Heart right ventricle (tissue), 16 donors: ENCODE measurements at regions not wholly inside any gene's neighbourhood (a gene's known extent, or its start where the extent isn't known, plus 50 kb on each side); places are given as distances from the start of the nearest gene placed in this dataset.
"Not testable (repeated sequence)": the region's sequence is repeated elsewhere in the genome, so short reads cannot be mapped to it uniquely, and the experiment has no call there.

Experiments used
- ATAC-seq, 8 donors: fragments of 200-7000 bp; cut with Tn5 transposase; one replicate each; pipeline ENCODE4 v1.9.1; 2020; ENCODE audit warnings: mild to moderate bottlenecking in 8 of 8, moderate library complexity in 8 of 8, moderate number of reproducible peaks in 1 of 8
- DNase-seq, 2 donors: peaks; one replicate each; pipeline ENCODE4 v3.0.0-alpha.2; 2020
- H3K27ac ChIP-seq, 10 donors: fragments of 200-600 bp; sonication (generic) in 2 of 10; one replicate each; pipeline versions ENCODE4 v1.5.0 to v1.8.0; 2020 to 2022; ENCODE audit warnings: mild to moderate bottlenecking in 3 of 10
- H3K27me3 ChIP-seq, 7 donors: fragments of 200-600 bp; one replicate each; pipeline ENCODE4 v1.8.0; 2021 to 2022; ENCODE audit warnings: mild to moderate bottlenecking in 2 of 7
- H3K36me3 ChIP-seq, 9 donors: fragments of 200-600 bp; sonication (generic) in 1 of 9; one replicate each; pipeline versions ENCODE4 v1.5.0 to v1.8.0; 2020 to 2022; ENCODE audit warnings: mild to moderate bottlenecking in 2 of 9
- H3K4me1 ChIP-seq, 9 donors: fragments of 200-600 bp; sonication (generic) in 1 of 9; one replicate each; pipeline versions ENCODE4 v1.5.0 to v1.8.0; 2020 to 2022; ENCODE audit warnings: mild to moderate bottlenecking in 4 of 9
- H3K4me3 ChIP-seq, 10 donors: fragments of 200-600 bp; sonication (generic) in 2 of 10; one replicate each; pipeline versions ENCODE4 v1.5.0 to v1.8.0; 2020 to 2022; ENCODE audit warnings: mild to moderate bottlenecking in 7 of 10, moderate library complexity in 2 of 10
- H3K9me3 ChIP-seq, 11 donors: fragments of 200-600 bp in 10 of 11; sonication (generic) in 2 of 11; one replicate each; pipeline versions ENCODE4 v1.5.0 to v1.8.0; 2013 to 2022; ENCODE audit warnings: mild to moderate bottlenecking in 2 of 11, control low read depth in 1 of 11, moderate library complexity in 1 of 11
- CTCF ChIP-seq, 9 donors: fragments of 200-600 bp; sonication (generic) in 2 of 9; IDR thresholded peaks; one replicate each; pipeline versions ENCODE4 v1.5.0 to v1.8.0; 2021 to 2022; ENCODE audit warnings: antibody characterized with exemption in 9 of 9, mild to moderate bottlenecking in 5 of 9, moderate library complexity in 1 of 9
- WGBS, 2 donors: extraction: QIAGEN DNeasy Blood & Tissue Kit; methylation state at CpG; one replicate each; pipeline ENCODE4 v1.1.7; 2013; ENCODE audit warnings: inconsistent platforms in 1 of 2; 5-methylcytosine and 5-hydroxymethylcytosine counted together
- intact Hi-C, 10 donors: fragments of 100-400 bp; cut with DNase I; formaldehyde crosslinking; loops; one replicate each; pipeline versions ENCODE4 v1.11.1 to v1.14.2; 2022
- donor health status: Arrhythmogenic right ventricular cardiomyopathy.
- donor health status: ischemic (EF 13 %, LVEDD 7.1; RV severe dilation, severe dysfunction).
- donor health status: healthy with polysubstance abuse.
- donor health status: DM: no; HTN: yes; CAD: no.
- donor health status: DM: no; HTN: no; CAD: no.
- donor health status: ischemic (EF 25% LVEDD 6.9; RV normal size, moderate dysfunction).
- donor health status: ischemic (EF 25% LVEDD 5.7; RV mildly dilated, moderate dysfunction).
- donor health status: healthy.
- donor health status: DM: yes; HTN: yes; CAD: no.
- donor health status: Ischemic cardiomyopathy.
- donor health status: ischemic (EF 35%, LVEDD 5.7; RV mildly dilated, moderate dysfunction).
- donor health status: nonischemic (EF 11% LVEDD 7.7; RV severe dilation, severe dysfunction).
- donor health status: DM: yes; HTN: yes; CAD: no.
- donor health status: PGD.
- donor health status: ischemic (EF 29% LVEDD 5.4; RV normal size, mild dysfunction).
- donor health status: nonischemic (EF 23%, LVEDD 6.1; RV moderate dilation, normal function).

- H3K36me3 ChIP-seq, result no peaks in the 10 kb centered on the region
- peaks cover 0 to 24% (median 5%) of the 10 kb centered on the region in 7 donors for H3K27me3 ChIP-seq
- no peak for ATAC-seq
- no peak overlapping the region for H3K4me3 ChIP-seq
- no peak for TF ChIP-seq CTCF (IDR thresholded peaks at IDR 0.05)
- peaks cover 0 to 5% (median 0%) of the 10 kb centered on the region in 9 donors for H3K4me1 ChIP-seq
- intact Hi-C loops, result loop anchor here in 3 of 10 donors (5.0 to 10.0 kb wide), 3 partner anchors 98 to 744 kb away; partner anchors contain the start of gene PRKCQ (in 1 of the 3)
- whole genome bisulfite sequencing, 2 donors, result 75 to 79% methylated on average over 6 of the region's 6 CpGs
- H3K27ac ChIP-seq, result no peak overlapping the region
- no peaks in the 10 kb centered on the region for H3K9me3 ChIP-seq
- no peak for DNase-seq
Observed at GRCh38 chr10:6680735-6681134, 100.7 kb upstream of the PRKCQ start.

GRCh38 chr10:6678956-6679355 lies 98.9 kb upstream of the PRKCQ start:
- no peak overlapping the region for H3K4me3 ChIP-seq
- no peak for ATAC-seq
- no peak for TF ChIP-seq CTCF (IDR thresholded peaks at IDR 0.05)
- intact Hi-C loops, result loop anchor here in 4 of 10 donors (5.0 to 10.0 kb wide), 4 partner anchors 97 to 736 kb away; partner anchors contain the start of genes SFMBT2 (in 3 of the 4) and PRKCQ (in 1 of the 4)
- H3K27me3 ChIP-seq, result peaks cover 0 to 26% (median 5%) of the 10 kb centered on the region in 7 donors
- no peak overlapping the region for H3K27ac ChIP-seq
- no peak for DNase-seq
- no peaks in the 10 kb centered on the region for H3K9me3 ChIP-seq
- no peaks in the 10 kb centered on the region for H3K36me3 ChIP-seq
- H3K4me1 ChIP-seq, result peaks cover 0 to 12% (median 0%) of the 10 kb centered on the region in 9 donors

- WGBS, 2 donors, result 17 to 19% methylated on average over 9 of the region's 9 CpGs
- Histone ChIP-seq H3K9me3 (no peaks in the 10 kb centered on the region), H3K27me3 (peaks cover 0 to 26% (median 5%) of the 10 kb centered on the region in 7 donors), H3K36me3 (no peaks in the 10 kb centered on the region), H3K27ac (no peak overlapping the region), H3K4me3 (no peak overlapping the region), H3K4me1 (peaks cover 0 to 12% (median 0%) of the 10 kb centered on the region in 9 donors)
- peak; percentile 36 to 79 (median 68) for TF ChIP-seq CTCF (IDR thresholded peaks at IDR 0.05)
- intact Hi-C loops, result loop anchor here in 4 of 10 donors (5.0 to 10.0 kb wide), 4 partner anchors 96 to 736 kb away; partner anchors contain the start of genes SFMBT2 (in 3 of the 4) and PRKCQ (in 1 of the 4)
- DNase-seq (peak; percentile 27 to 44), ATAC-seq (peak in 2 of 8 donors; percentile 41 to 56)
Observed at GRCh38 chr10:6678211-6678803, 98.2 kb upstream of the PRKCQ start.

GRCh38 chr10:6677129-6677528 lies 97.1 kb upstream of the PRKCQ start:
- not testable (repeated sequence) for H3K4me3 ChIP-seq, ATAC-seq, H3K27ac ChIP-seq, H3K36me3 ChIP-seq, H3K9me3 ChIP-seq, DNase-seq
- peaks cover 0 to 26% (median 5%) of the 10 kb centered on the region in 7 donors for H3K27me3 ChIP-seq
- WGBS, 2 donors, result 90 to 96% methylated on average over 5 of the region's 5 CpGs
- peaks cover 0 to 15% (median 4%) of the 10 kb centered on the region in 9 donors for H3K4me1 ChIP-seq
- intact Hi-C loops, result loop anchor here in 4 of 10 donors (5.0 to 10.0 kb wide), 4 partner anchors 95 to 738 kb away; partner anchors contain the start of genes SFMBT2 (in 3 of the 4) and PRKCQ (in 1 of the 4)

GRCh38 chr10:6674291-6674690 lies 94.2 kb upstream of the PRKCQ start:
- Histone ChIP-seq H3K9me3 (no peaks in the 10 kb centered on the region), H3K36me3 (no peaks in the 10 kb centered on the region), H3K4me3 (no peak overlapping the region), H3K27me3 (peaks cover 0 to 17% (median under 1%) of the 10 kb centered on the region in 7 donors), H3K4me1 (peaks cover 0 to 24% (median 5%) of the 10 kb centered on the region in 9 donors), H3K27ac (no peak overlapping the region)
- WGBS, 2 donors, result 28 to 48% methylated on average over 3 of the region's 3 CpGs
- intact Hi-C loops, result loop anchor here in 7 of 10 donors (5.0 to 10.0 kb wide), 7 partner anchors 92 to 743 kb away; partner anchors contain the start of genes SFMBT2 (in 3 of the 7) and PRKCQ (in 1 of the 7)
- ATAC-seq (no peak), DNase-seq (no peak)
- no peak for TF ChIP-seq CTCF (IDR thresholded peaks at IDR 0.05)
